Kidney epithelial cell (primary cell): ENCODE measurements at regions not wholly inside any gene's neighbourhood (a gene's known extent, or its start where the extent isn't known, plus 50 kb on each side); places are given as distances from the start of the nearest gene placed in this dataset.

Experiments used
- DNase-seq: peaks from one replicate; pipeline ENCODE4 v3.0.0-alpha.2; 2010; ENCODE audit warnings: low read depth
- H3K27me3 ChIP-seq: 2 replicates; pipeline ENCODE4 v1.6.0; 2011; ENCODE audit warnings: low read length; ENCODE audit not compliant: control insufficient read depth, insufficient read depth
- H3K36me3 ChIP-seq: 2 replicates; pipeline ENCODE4 v1.5.1; 2011; ENCODE audit warnings: low read length; ENCODE audit not compliant: control insufficient read depth, insufficient read depth
- H3K4me3 ChIP-seq: 2 replicates; pipeline ENCODE4 v1.5.1; 2011; ENCODE audit warnings: low read depth, mild to moderate bottlenecking, control low read depth, low read length
- TF ChIP-seq, protein P1 (sequence below): IDR thresholded peaks from 2 replicates; pipeline ENCODE4 v1.5.1; 2011; ENCODE audit warnings: mild to moderate bottlenecking, moderate library complexity, low read length, control low read depth, inconsistent platforms; ENCODE audit not compliant: insufficient read depth, poor library complexity, severe bottlenecking

- no peak overlapping the region for H3K4me3 ChIP-seq
- DNase-seq = no peak
- H3K27me3 ChIP-seq = no peaks in the 10 kb centered on the region
- no peaks in the 10 kb centered on the region for H3K36me3 ChIP-seq
- TF ChIP-seq, protein P1, sequence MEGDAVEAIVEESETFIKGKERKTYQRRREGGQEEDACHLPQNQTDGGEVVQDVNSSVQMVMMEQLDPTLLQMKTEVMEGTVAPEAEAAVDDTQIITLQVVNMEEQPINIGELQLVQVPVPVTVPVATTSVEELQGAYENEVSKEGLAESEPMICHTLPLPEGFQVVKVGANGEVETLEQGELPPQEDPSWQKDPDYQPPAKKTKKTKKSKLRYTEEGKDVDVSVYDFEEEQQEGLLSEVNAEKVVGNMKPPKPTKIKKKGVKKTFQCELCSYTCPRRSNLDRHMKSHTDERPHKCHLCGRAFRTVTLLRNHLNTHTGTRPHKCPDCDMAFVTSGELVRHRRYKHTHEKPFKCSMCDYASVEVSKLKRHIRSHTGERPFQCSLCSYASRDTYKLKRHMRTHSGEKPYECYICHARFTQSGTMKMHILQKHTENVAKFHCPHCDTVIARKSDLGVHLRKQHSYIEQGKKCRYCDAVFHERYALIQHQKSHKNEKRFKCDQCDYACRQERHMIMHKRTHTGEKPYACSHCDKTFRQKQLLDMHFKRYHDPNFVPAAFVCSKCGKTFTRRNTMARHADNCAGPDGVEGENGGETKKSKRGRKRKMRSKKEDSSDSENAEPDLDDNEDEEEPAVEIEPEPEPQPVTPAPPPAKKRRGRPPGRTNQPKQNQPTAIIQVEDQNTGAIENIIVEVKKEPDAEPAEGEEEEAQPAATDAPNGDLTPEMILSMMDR = no peak
Observed at GRCh38 chr2:129481306-129482219, 497.9 kb upstream of the RAB6C start.

DNA sequence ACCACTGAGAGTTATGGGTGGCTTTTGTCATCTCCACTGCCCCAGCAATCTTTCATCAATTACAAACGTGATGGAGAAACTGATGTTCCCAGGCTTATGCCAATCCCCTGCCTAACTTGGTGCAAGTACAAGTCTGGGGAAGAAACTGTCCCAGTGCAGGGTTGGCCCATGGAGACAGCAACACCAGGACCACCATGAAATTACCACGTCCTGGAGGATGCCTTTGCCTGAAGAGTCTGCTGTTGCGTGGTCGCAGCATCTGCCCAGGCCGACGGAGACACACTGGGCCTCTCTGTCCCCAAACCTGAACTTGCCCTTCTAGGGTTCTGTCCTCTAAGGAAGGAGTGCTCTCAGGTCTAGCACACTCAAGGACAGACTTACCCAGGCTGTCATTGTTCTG is 496.8 kb upstream of the RAB6C start:
- Histone ChIP-seq H3K36me3 (no peaks in the 10 kb centered on the region), H3K4me3 (no peak overlapping the region), H3K27me3 (no peaks in the 10 kb centered on the region)
- TF ChIP-seq, protein P1 = no peak
- no peak for DNase-seq

DNA sequence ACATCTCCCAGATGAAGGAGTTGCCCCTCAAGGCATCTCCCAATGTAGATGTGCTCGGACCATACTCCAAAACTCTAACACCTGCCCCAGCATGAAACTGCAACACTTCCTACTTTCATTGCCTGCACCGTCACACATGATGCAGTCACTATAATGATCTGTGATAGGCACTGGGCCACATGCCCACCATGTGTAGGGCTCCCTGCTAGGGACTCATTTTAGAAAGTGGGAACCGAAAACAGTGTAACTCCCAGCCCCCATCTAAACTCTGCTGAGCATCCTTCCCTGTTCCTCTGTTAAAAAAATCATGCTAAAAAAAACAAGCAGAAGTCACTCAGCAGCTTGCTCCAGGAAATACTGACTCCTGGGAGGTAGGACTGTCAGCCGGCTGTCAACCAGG is 496.1 kb upstream of the RAB6C start:
- TF ChIP-seq, protein P1 = no peak
- no peak overlapping the region for H3K4me3 ChIP-seq
- H3K36me3 ChIP-seq = no peaks in the 10 kb centered on the region
- DNase-seq = no peak
- no peaks in the 10 kb centered on the region for H3K27me3 ChIP-seq

GRCh38 chr2:129484999-129485897 is 494.2 kb upstream of the RAB6C start:
- TF ChIP-seq, protein P1 = no peak
- no peak for DNase-seq
- no peak overlapping the region for H3K4me3 ChIP-seq
- no peaks in the 10 kb centered on the region for H3K27me3 ChIP-seq
- no peaks in the 10 kb centered on the region for H3K36me3 ChIP-seq

- TF ChIP-seq, protein P1 = no peak
- H3K36me3 ChIP-seq = no peaks in the 10 kb centered on the region
- no peak for DNase-seq
- H3K27me3 ChIP-seq = no peaks in the 10 kb centered on the region
- H3K4me3 ChIP-seq = no peak overlapping the region
Observed at GRCh38 chr2:129488376-129488775, 491.1 kb upstream of the RAB6C start.
